ENCODE measurements at regions not wholly inside any gene's neighbourhood (a gene's known extent, or its start where the extent isn't known, plus 50 kb on each side); places are given as distances from the start of the nearest gene placed in this dataset.

- no peak for TF ChIP-seq SMC3 (conservative IDR thresholded peaks at IDR 0.05; ENCODE audit: insufficient read depth, low read depth, low read length)
- TF ChIP-seq ZMIZ1 (IDR thresholded peaks at IDR 0.05; ENCODE audit: low read depth in 2 of 2, low read length in 2 of 2) = no peak
- no peak for TF ChIP-seq NUFIP1 (IDR thresholded peaks at IDR 0.05; ENCODE audit: partially characterized antibody)
- no peak for TF ChIP-seq ZNF398 (CRISPR knock-in tag; IDR thresholded peaks at IDR 0.05)
These were observed 112.6 kb upstream of the NDUFV2 start (continued) for GRCh38 chr18:8989855-8990254.

Data from K562 (cell line).